ENCODE measurements at regions not wholly inside any gene's neighbourhood (a gene's known extent, or its start where the extent isn't known, plus 50 kb on each side); places are given as distances from the start of the nearest gene placed in this dataset.

DNA sequence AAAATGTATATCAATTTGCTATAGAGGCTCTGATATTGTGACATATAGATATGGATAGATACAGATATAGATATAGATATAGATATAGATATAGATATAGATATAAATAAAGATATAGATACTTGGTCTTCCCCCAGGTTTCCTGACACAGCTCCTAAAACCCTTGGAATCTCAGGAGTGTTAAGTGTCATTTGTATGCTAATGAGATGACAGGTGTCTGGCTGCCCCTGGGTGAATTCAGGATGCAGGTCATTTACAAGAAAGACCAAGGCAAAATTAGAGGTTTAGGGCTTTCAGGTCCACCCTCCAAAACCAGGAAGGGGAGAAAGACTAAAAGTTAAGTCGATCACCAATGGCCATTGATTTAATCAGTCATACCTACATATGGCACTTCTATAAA, 1034.8 kb downstream of the PDHA2 start:
- no peak overlapping the region for H3K18ac ChIP-seq (ENCODE audit: low read depth, low read length)
- no peak overlapping the region for H3K4me2 ChIP-seq (ENCODE audit: low read depth, low read length)
- no peak overlapping the region for H4K91ac ChIP-seq (ENCODE audit: insufficient read depth, low read depth, low read length)
- no peaks in the 10 kb centered on the region for H3K79me1 ChIP-seq (ENCODE audit: low read depth in 1 of 2, low read length in 2 of 2)
- no peak overlapping the region for H4K5ac ChIP-seq (ENCODE audit: low read depth, low read length)
- no peak overlapping the region for H2BK5ac ChIP-seq (ENCODE audit: low read depth, low read length, poor library complexity, severe bottlenecking)
- TF ChIP-seq NFE2L2 (IDR thresholded peaks at IDR 0.05; ENCODE audit: low read depth, low read length) (no peak), FOS (IDR thresholded peaks at IDR 0.05; ENCODE audit: low read depth, low read length) (no peak), MAZ (IDR thresholded peaks at IDR 0.05; ENCODE audit: borderline replicate concordance, low read depth, low read length) (no peak), RFX5 (IDR thresholded peaks at IDR 0.05; ENCODE audit: low read depth, low read length) (no peak), MXI1 (IDR thresholded peaks at IDR 0.05; ENCODE audit: borderline replicate concordance, low read depth, low read length) (no peak), CEBPB (IDR thresholded peaks at IDR 0.05; ENCODE audit: low read depth, low read length) (no peak), POLR2A (IDR thresholded peaks at IDR 0.05; ENCODE audit: low read depth, low read length) (no peak)
- TF ChIP-seq, protein P1, sequence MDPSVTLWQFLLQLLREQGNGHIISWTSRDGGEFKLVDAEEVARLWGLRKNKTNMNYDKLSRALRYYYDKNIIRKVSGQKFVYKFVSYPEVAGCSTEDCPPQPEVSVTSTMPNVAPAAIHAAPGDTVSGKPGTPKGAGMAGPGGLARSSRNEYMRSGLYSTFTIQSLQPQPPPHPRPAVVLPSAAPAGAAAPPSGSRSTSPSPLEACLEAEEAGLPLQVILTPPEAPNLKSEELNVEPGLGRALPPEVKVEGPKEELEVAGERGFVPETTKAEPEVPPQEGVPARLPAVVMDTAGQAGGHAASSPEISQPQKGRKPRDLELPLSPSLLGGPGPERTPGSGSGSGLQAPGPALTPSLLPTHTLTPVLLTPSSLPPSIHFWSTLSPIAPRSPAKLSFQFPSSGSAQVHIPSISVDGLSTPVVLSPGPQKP (IDR thresholded peaks at IDR 0.05; ENCODE audit: borderline replicate concordance, low read depth, low read length): no peak
- TF ChIP-seq, protein P2, sequence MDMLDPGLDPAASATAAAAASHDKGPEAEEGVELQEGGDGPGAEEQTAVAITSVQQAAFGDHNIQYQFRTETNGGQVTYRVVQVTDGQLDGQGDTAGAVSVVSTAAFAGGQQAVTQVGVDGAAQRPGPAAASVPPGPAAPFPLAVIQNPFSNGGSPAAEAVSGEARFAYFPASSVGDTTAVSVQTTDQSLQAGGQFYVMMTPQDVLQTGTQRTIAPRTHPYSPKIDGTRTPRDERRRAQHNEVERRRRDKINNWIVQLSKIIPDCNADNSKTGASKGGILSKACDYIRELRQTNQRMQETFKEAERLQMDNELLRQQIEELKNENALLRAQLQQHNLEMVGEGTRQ (IDR thresholded peaks at IDR 0.05; ENCODE audit: low read depth, low read length): no peak
- no peak overlapping the region for H2AK5ac ChIP-seq (ENCODE audit: low read depth, low read length)
- no peak overlapping the region for H2BK120ac ChIP-seq (ENCODE audit: low read depth, low read length)
- DNase-seq (no peak), ATAC-seq (ENCODE audit: low read depth) (no peak)
- H3K4me1 ChIP-seq (ENCODE audit: control insufficient read depth, insufficient read depth, low read length): no peaks in the 10 kb centered on the region
- H3K9ac ChIP-seq (ENCODE audit: low read depth, low read length): no peak overlapping the region
- intact Hi-C loops (cut with micrococcal nuclease) (no loop called here), dilution Hi-C loops (cut with HindIII; ENCODE audit: low sequenced_read_pairs, unreplicated experiment) (no loop called here), in situ Hi-C loops (cut with MboI; ENCODE audit: low sequenced_read_pairs) (no loop called here)
- no TSS peak for BruUV-seq (replicated peaks)
- H3K36me3 ChIP-seq (ENCODE audit: control insufficient read depth, insufficient read depth, low read length): no peaks in the 10 kb centered on the region
- no peak overlapping the region for H4K8ac ChIP-seq (ENCODE audit: low read depth in 2 of 2, low read length in 2 of 2)
- ChIA-PET CTCF (no interaction called here), POLR2A (ENCODE audit: unreplicated experiment) (no interaction called here)
- H3K27me3 ChIP-seq (ENCODE audit: control insufficient read depth, insufficient read depth, low read length): no peaks in the 10 kb centered on the region
- no peak overlapping the region for H3K14ac ChIP-seq (replicated peaks; ENCODE audit: low read depth, low read length)
- WGBS, 2 experiments (ENCODE audit: extremely low coverage in 2 of 2, insufficient read length in 1 of 2): no CpG with 5 or more reads among the region's 1 CpG
- H2AFZ ChIP-seq (replicated peaks; ENCODE audit: low read length, poor library complexity): no peak overlapping the region
- H3K56ac ChIP-seq (ENCODE audit: extremely low read depth, insufficient read depth, low read length): no peak overlapping the region
- H3K23ac ChIP-seq (ENCODE audit: low read depth, low read length): no peak overlapping the region
- no peak overlapping the region for H2AK9ac ChIP-seq (replicated peaks; ENCODE audit: low read depth, low read length, poor library complexity)
- no peaks in the 10 kb centered on the region for H3K9me1 ChIP-seq (ENCODE audit: insufficient read depth, low read length)
- no peak overlapping the region for H3K4ac ChIP-seq (ENCODE audit: low read depth, low read length)
- peaks cover 5% of the 10 kb centered on the region; the same call in 1 of the 2 replicates for H3K9me3 ChIP-seq (ENCODE audit: control insufficient read depth, insufficient read depth, low read length)
- H2BK20ac ChIP-seq (ENCODE audit: low read depth, low read length): no peak overlapping the region
- H3K27ac ChIP-seq (ENCODE audit: insufficient read depth, low read length): no peak overlapping the region
- no peak overlapping the region for H3K4me3 ChIP-seq (ENCODE audit: insufficient read depth, low read depth, low read length)
- H2BK15ac ChIP-seq (ENCODE audit: low read depth, low read length): no peak overlapping the region
- no peaks in the 10 kb centered on the region for H4K20me1 ChIP-seq (ENCODE audit: insufficient read depth, low read length)
